HepG2 (cell line): ENCODE measurements at regions not wholly inside any gene's neighbourhood (a gene's known extent, or its start where the extent isn't known, plus 50 kb on each side); places are given as distances from the start of the nearest gene placed in this dataset.

Source experiments
- ATAC-seq: fragments of 200-7000 bp; cut with Tn5 transposase; 3 replicates; pipeline ENCODE4 v1.9.1; 2020; ENCODE audit warnings: mild to moderate bottlenecking, moderate library complexity
- BruUV-seq: library from RNA; stranded (reverse); fragments of 400-500 nt; replicated peaks from 2 replicates; lab custom pipeline; 2021; lab: Mats Ljungman, UMichigan
- CTCF ChIA-PET: fragments of 300-600 bp; formaldehyde crosslinking; extraction: SDS; loops from one replicate; lab custom pipeline; 2021; ENCODE audit warnings: low total read pairs, inconsistent platforms, low intra/inter-chr PET ratio; lab: Yijun Ruan, JAX
- POLR2A ChIA-PET: fragments of 350-600 bp; sonication (Branson Sonifier 250); formaldehyde crosslinking; loops from one replicate; lab custom pipeline; 2020; ENCODE audit warnings: antibody characterized with exemption, inconsistent platforms; lab: Yijun Ruan, JAX
- DNase-seq: peaks from one replicate; pipeline ENCODE4 v3.0.0-alpha.2; 2015; ENCODE audit warnings: low spot score
- FAIRE-seq: peaks from 3 replicates; lab custom pipeline; 2011; peaks lifted over from hg19 to GRCh38; lab: Jason Lieb, UNC
- H2AFZ ChIP-seq: one replicate; pipeline ENCODE4 v1.6.1; 2011; ENCODE audit warnings: low read length, inconsistent platforms
- H3K27ac ChIP-seq: fragments of 300-600 bp; 3 replicates; pipeline ENCODE4 v1.8.0; 2011; ENCODE audit warnings: mixed run types, mild to moderate bottlenecking, mixed read lengths, low read length, inconsistent platforms; ENCODE audit not compliant: insufficient read depth; ENCODE audit errors: extremely low read length
- H3K27me3 ChIP-seq, 2 experiments: fragments of 200-600 bp in 1 of 2; 2 replicates in 1 of 2; 3 replicates in 1 of 2; pipeline versions ENCODE4 v1.6.0 to v1.8.0; 2011; ENCODE audit warnings: low read length in 2 of 2, mild to moderate bottlenecking in 2 of 2, moderate library complexity in 2 of 2, inconsistent platforms in 1 of 2; ENCODE audit not compliant: insufficient read depth in 2 of 2, control insufficient read depth in 1 of 2
- H3K36me3 ChIP-seq, 2 experiments: fragments of 200-600 bp in 1 of 2; replicated peaks in 1 of 2; 2 replicates in 1 of 2; 3 replicates in 1 of 2; pipeline versions ENCODE4 v1.5.1 to v1.8.0; 2011; ENCODE audit warnings: low read length in 2 of 2, inconsistent platforms in 1 of 2; ENCODE audit not compliant: insufficient read depth in 2 of 2, control insufficient read depth in 1 of 2
- H3K4me1 ChIP-seq: 2 replicates; pipeline ENCODE4 v1.5.1; 2012; ENCODE audit warnings: low read length, inconsistent platforms; ENCODE audit not compliant: insufficient read depth
- H3K4me2 ChIP-seq: 2 replicates; pipeline ENCODE4 v1.6.0; 2011; ENCODE audit warnings: low read depth, low read length, inconsistent platforms
- H3K4me3 ChIP-seq, 3 experiments: fragments of 200-600 bp in 1 of 3; sonication (generic), shearing (Covaris generic) in 1 of 3; replicated peaks in 1 of 3; 2 replicates each; pipeline ENCODE4 v1.5.1; 2011 to 2016; ENCODE audit warnings: low read length in 3 of 3, inconsistent platforms in 2 of 3, low read depth in 2 of 3, mild to moderate bottlenecking in 2 of 3, control low read depth in 1 of 3, mixed read lengths in 1 of 3; ENCODE audit not compliant: insufficient read depth in 1 of 3
- H3K79me2 ChIP-seq: one replicate; pipeline ENCODE4 v1.6.1; 2011; ENCODE audit warnings: low read length, inconsistent platforms; ENCODE audit not compliant: insufficient read depth
- H3K9ac ChIP-seq: 2 replicates; pipeline ENCODE4 v1.6.0; 2011; ENCODE audit warnings: mild to moderate bottlenecking, low read depth, low read length, inconsistent platforms; ENCODE audit not compliant: insufficient read depth
- H3K9me3 ChIP-seq: 2 replicates; pipeline ENCODE4 v1.5.1; 2012; ENCODE audit warnings: mild to moderate bottlenecking, low read length
- H4K20me1 ChIP-seq: 2 replicates; pipeline ENCODE4 v1.6.0; 2011; ENCODE audit warnings: inconsistent platforms, mild to moderate bottlenecking, low read length, moderate library complexity; ENCODE audit not compliant: insufficient read depth
- ARNTL ChIP-seq: sonication (generic); formaldehyde crosslinking; IDR thresholded peaks from 2 replicates; pipeline ENCODE4 v1.4.0; 2020; ENCODE audit warnings: mild to moderate bottlenecking, missing genetic modification reagents
- CREBL2 ChIP-seq: sonication (generic); formaldehyde crosslinking; IDR thresholded peaks from 2 replicates; pipeline ENCODE4 v1.8.1; 2023; ENCODE audit warnings: missing genetic modification reagents, mild to moderate bottlenecking, borderline replicate concordance
- JUND ChIP-seq: sonication (generic); formaldehyde crosslinking; IDR thresholded peaks from 2 replicates; pipeline ENCODE4 v1.8.0; 2022; ENCODE audit warnings: mild to moderate bottlenecking, missing genetic modification reagents
- KAT2B ChIP-seq: fragments of 150-350 bp; IDR thresholded peaks from 2 replicates; pipeline ENCODE4 v1.6.1; 2014; ENCODE audit warnings: low read depth, low read length, borderline replicate concordance
- KDM3A ChIP-seq: IDR thresholded peaks from 2 replicates; pipeline ENCODE4 v1.6.1; 2018; ENCODE audit warnings: low read depth, missing compliant biosample characterization
- LCORL ChIP-seq, 2 experiments: fragments of 450-650 bp in 1 of 2; sonication (generic) in 1 of 2; formaldehyde crosslinking in 1 of 2; IDR thresholded peaks; 2 replicates each; pipeline versions ENCODE4 v1.5.0 to v1.6.1; 2017 to 2020; ENCODE audit warnings: antibody characterized with exemption in 1 of 2, missing genetic modification reagents in 1 of 2
- NCOA1 ChIP-seq: sonication (generic); formaldehyde crosslinking; IDR thresholded peaks from 2 replicates; pipeline ENCODE4 v1.9.0; 2021; ENCODE audit warnings: missing genetic modification reagents
- NFAT5 ChIP-seq: sonication (generic); formaldehyde crosslinking; IDR thresholded peaks from 2 replicates; pipeline ENCODE4 v1.4.0; 2020; ENCODE audit warnings: missing genetic modification reagents
- PAX8 ChIP-seq: sonication (generic); formaldehyde crosslinking; IDR thresholded peaks from 2 replicates; pipeline ENCODE4 v1.8.0; 2022; ENCODE audit warnings: mild to moderate bottlenecking, missing genetic modification reagents, borderline replicate concordance
- PCBP2 ChIP-seq: fragments of 200-400 bp; formaldehyde crosslinking; optimal IDR thresholded peaks from 2 replicates; pipeline ENCODE3; 2018; ENCODE audit warnings: low read length, low read depth; ENCODE audit not compliant: poor library complexity, severe bottlenecking
- RFX5 ChIP-seq: IDR thresholded peaks from 2 replicates; pipeline ENCODE4 v1.6.1; 2011; ENCODE audit warnings: low read depth, low read length, improper control_type of control experiment
- ZBTB14 ChIP-seq: sonication (generic); formaldehyde crosslinking; IDR thresholded peaks from 2 replicates; pipeline ENCODE4 v1.4.0; 2020; ENCODE audit warnings: missing genetic modification reagents
- ZBTB2 ChIP-seq: sonication (generic); formaldehyde crosslinking; IDR thresholded peaks from 2 replicates; pipeline ENCODE4 v1.8.0; 2022; ENCODE audit warnings: low read depth, missing genetic modification reagents
- ZNF18 ChIP-seq: sonication (generic); formaldehyde crosslinking; IDR thresholded peaks from 2 replicates; pipeline ENCODE4 v1.8.0; 2022; ENCODE audit warnings: mild to moderate bottlenecking, missing genetic modification reagents; ENCODE audit not compliant: insufficient replicate concordance
- ZNF558 ChIP-seq: sonication (generic); formaldehyde crosslinking; IDR thresholded peaks from 2 replicates; pipeline ENCODE4 v1.9.0; 2022; ENCODE audit warnings: mild to moderate bottlenecking, missing genetic modification reagents, borderline replicate concordance
- ZNF644 ChIP-seq: IDR thresholded peaks from 2 replicates; pipeline ENCODE4 v1.6.1; 2016; ENCODE audit warnings: low read depth
- WGBS: methylation state at CpG from one replicate; pipeline ENCODE4 v1.1.6; 2017; ENCODE audit warnings: low lambda C conversion rate; 5-methylcytosine and 5-hydroxymethylcytosine counted together
- in situ Hi-C: cut with HindIII; loops from 2 replicates; pipeline ENCODE4 v1.10.0; 2017; ENCODE audit warnings: low pct_unique_long_range_greater_than_20kb; ENCODE audit not compliant: extremely low pct_ligation_motif_present
- intact Hi-C: fragments of 100-400 bp; cut with micrococcal nuclease; formaldehyde crosslinking; loops from one replicate; pipeline ENCODE4 v1.10.0; 2022; ENCODE audit not compliant: unreplicated experiment

DNA sequence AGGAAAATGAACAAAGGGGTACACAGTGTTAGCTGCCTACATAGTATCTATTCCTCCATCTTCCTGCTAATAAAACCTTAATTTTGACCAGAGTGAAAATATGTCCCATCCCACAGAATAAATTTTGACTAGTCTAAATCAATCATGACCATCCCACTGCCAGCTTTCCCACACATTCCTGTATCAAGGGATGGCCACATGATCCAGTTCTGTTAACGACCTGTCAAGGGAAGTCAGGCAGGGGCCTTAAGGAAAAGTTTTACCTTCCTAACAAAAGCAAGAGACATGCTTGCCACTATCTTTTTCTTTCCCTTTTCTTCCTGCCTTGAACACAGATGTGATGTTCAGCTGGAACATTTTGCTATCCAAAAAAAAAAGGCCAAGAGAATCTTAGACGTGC lies 185.0 kb upstream of the CHAC2 start:
- no peak overlapping the region for H3K4me3 ChIP-seq
- ATAC-seq: no peak
- H3K27ac ChIP-seq: no peak overlapping the region
- WGBS: 0% methylated on average over 2 of the region's 2 CpGs
- no peaks in the 10 kb centered on the region for H4K20me1 ChIP-seq
- no peak for DNase-seq
- H3K79me2 ChIP-seq: no peaks in the 10 kb centered on the region
- intact Hi-C loops: loop anchor here (5.0 kb wide), 1 partner anchor 90 kb away; no protein-coding TSS in a partner anchor
- H2AFZ ChIP-seq: no peak overlapping the region
- no peaks in the 10 kb centered on the region for H3K9me3 ChIP-seq
- no TSS peak for BruUV-seq
- POLR2A ChIA-PET: no interaction called here
- H3K9ac ChIP-seq: no peak overlapping the region
- no peak overlapping the region for H3K4me2 ChIP-seq
- H3K4me1 ChIP-seq: peaks cover 10% of the 10 kb centered on the region
- no peaks in the 10 kb centered on the region for H3K36me3 ChIP-seq
- in situ Hi-C loops: no loop called here
- no peak for FAIRE-seq
- CTCF ChIA-PET: no interaction called here
- peaks cover 0 to 6% of the 10 kb centered on the region in 2 experiments; a peak in 1 of 5 replicates for H3K27me3 ChIP-seq
- TF ChIP-seq CREBL2 (CRISPR knock-in tag): no peak
- no peak for TF ChIP-seq ZBTB14 (CRISPR knock-in tag)
- TF ChIP-seq NFAT5: no peak
- no peak for TF ChIP-seq KDM3A (CRISPR knock-in tag)
- no peak for TF ChIP-seq LCORL (IDR thresholded peaks at IDR 0.05)
- TF ChIP-seq LCORL (CRISPR knock-in tag; IDR thresholded peaks at IDR 0.05): no peak
- no peak for TF ChIP-seq ARNTL
- no peak for TF ChIP-seq JUND (CRISPR knock-in tag)
- TF ChIP-seq PCBP2: no peak
- TF ChIP-seq ZBTB2 (CRISPR knock-in tag): no peak
- no peak for TF ChIP-seq ZNF18
- no peak for TF ChIP-seq ZNF644 (CRISPR knock-in tag)
- TF ChIP-seq KAT2B: no peak
- TF ChIP-seq PAX8 (CRISPR knock-in tag): no peak
- no peak for TF ChIP-seq RFX5
- no peak for TF ChIP-seq NCOA1 (CRISPR knock-in tag)
- no peak for TF ChIP-seq ZNF558
